ENCODE measurements at regions not wholly inside any gene's neighbourhood (a gene's known extent, or its start where the extent isn't known, plus 50 kb on each side); places are given as distances from the start of the nearest gene placed in this dataset.

DNA sequence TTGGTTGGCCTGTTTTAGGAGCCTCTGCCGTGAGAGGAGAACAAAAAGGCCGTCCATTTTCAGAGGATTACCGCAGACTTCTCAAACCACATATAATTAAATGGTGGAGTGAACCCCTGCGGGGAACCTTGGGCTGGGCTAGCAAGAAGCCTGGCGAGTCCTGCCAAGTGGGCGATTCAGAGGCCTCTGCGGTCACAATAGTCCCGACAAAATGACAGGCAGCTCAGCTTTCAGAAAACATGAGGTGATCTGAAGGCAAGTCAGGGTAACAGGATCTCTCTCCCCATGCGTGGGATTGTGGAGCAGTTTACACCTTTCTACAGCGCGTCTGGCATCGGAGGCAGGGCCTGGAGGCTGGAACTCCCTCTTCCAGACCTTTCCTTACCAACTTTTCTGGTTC lies 134.8 kb downstream of the ASB7 start:
- DNase-seq: no peak

DNA sequence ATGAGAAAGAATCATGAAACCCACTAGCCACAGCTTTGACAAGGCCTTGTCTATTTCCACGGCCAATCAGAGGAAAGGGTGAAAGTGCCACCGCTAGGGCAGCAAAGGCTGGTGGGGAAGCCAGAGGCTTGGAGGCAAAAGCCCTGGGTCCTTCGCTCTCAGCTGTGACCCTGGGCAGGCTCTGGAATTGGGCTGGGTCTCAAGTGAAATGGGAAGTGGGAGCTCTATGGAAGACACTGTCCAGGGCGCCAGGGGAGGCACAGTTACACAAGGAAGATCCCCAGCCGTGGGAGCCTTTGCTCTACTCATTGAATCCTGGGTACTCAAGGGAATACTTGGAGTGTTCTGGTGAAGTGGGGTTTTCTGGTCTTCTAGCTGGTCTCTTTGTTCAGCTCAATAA lies 136.2 kb downstream of the ASB7 start:
- no peak for DNase-seq

DNA sequence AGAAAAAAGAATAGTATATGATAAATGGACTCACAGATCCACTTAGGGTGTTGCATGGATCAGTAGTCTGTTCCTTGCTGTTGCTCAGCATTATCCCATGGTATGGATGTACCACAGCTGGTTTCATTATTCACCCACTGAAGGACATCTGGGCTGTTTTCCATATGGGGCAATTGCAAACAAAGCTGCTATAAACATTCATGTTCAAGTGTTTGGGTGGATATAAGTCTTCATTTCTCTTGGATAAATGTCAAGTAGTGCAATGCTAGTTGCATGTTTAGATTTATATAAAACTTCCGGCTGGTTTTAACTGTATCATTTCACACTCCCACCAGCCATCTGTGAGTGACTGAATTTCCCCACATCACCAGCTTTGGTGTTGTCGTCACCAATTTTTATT lies 137.7 kb downstream of the ASB7 start:
- no peak for DNase-seq

DNA sequence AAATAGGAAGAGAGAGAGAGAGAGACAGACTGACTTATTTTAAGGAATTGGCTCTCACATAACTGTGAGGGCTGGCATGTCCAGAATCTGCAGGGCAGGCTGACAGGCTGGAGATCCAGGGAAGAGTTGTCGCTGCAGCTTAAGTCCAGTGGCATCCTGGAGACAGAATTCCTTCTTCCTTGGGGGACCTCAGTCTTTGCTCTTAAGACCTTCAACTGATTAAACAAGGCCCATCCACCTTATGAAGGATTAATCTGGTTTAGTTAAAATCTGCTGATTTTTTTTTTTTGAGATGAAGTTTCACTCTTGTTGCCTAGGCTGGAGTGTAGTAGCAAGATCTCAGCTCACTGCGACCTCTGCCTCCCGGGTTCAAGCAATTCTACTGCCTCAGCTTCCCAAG lies 128.0 kb upstream of the ALDH1A3 start:
- no peak for DNase-seq

GRCh38 chr15:100753503-100753902 lies 126.1 kb upstream of the ALDH1A3 start:
- no peak for DNase-seq

GRCh38 chr15:100757661-100758060 lies 122.0 kb upstream of the ALDH1A3 start:
- DNase-seq: no peak

DNA sequence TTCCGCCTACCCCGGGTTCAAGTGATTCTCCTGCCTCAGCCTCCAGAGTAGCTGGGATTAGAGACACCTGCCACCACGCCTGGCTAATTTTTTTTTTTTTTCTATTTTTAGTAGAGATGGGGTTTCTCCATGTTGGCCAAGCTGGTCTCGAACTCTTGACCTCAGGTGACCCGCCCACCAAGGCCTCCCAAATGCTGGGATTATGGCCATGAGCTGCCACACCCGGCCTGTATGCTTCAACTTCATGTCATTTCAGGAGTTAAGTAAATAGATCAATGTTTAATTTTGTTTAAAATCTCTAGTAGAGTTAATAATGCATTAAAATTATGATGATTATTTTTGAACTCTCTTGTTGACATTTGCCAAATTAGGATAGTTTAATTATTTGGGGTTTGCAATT lies 121.1 kb upstream of the ALDH1A3 start:
- DNase-seq: no peak

DNA sequence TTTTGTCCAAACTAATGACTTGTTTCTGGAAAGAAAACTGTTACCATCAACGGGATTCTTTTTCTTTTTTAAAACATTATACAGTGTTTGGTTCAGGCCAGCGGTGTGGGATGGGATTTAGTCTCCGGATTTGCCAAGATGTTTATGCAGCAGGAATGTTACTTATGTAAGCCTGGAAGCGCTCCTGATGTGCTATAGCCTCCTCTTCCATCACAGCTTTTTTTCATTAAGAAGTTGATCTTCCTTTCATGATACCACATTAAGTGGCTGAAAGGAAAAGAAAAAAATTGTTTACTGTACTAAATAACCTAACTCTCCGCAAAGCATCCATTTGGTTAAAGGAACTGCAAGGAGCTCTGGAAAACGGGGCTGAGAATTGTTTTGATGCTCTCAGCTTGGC lies 120.5 kb upstream of the ALDH1A3 start:
- no peak for DNase-seq

DNA sequence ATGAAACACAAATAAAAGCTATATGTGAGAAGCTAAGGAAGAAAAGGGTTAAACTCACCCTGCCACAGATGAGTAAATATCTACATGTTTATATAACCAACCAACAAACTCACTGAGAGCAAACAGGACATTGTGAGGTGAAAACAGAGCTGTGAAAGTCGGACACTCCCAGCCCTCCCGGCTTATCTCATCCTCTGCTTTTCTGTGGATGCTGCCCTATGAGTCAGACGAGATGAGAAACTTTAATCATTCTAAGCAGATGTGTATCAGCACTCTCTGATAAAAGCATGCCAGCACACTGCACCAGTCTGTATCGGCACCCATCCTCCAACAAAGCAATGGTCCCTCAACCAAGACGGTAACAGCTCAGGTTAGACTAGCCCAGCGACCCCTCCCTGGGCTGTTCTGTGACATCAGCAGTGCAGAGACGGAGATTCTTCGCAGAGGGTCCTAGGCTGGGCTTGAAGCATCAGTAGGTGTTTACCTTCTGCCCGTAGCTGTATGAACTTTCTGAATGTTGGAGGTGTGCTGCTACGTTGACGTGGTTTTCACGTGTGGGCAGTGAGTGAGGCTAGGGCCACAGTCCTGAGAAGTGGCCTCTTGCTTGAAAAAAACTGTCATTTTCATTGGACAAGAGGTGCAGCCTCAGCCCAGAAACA lies 119.8 kb upstream of the ALDH1A3 start:
- peak in 1 of 2 experiments; percentile 49 for DNase-seq

- no peak for DNase-seq
These were observed 119.2 kb upstream of the ALDH1A3 start for GRCh38 chr15:100760357-100760903.

DNA sequence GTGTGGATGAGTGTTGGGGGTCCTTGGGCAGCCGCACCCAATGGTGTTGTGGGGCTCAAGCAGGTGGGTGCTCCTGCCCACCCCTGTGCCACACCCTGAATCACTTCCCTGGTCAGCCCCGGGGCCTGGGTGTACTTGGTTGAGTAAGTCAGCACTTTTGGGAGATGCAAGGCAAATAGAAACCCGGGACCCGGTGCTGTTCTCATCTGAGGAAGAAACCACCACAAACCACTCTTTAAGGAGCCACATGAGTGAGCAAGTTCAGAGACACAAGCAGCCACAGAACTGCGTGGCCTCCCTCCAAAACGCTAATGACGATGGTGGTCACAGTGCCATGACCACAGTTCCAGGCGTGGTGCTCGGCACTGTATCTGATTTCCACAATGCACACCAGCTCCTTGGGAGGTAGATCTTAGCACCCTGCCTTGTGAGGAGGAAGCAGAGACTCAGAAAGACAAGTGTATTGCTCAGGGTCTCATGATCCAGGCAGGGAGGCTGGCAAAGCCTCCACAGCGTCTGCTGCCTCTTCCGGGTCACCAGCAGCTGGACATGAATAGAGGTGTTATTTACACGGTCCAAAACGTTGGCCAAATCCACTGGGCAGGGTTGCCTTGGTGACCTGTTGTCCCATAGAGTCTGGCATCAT lies 118.2 kb upstream of the ALDH1A3 start:
- DNase-seq: no peak

DNA sequence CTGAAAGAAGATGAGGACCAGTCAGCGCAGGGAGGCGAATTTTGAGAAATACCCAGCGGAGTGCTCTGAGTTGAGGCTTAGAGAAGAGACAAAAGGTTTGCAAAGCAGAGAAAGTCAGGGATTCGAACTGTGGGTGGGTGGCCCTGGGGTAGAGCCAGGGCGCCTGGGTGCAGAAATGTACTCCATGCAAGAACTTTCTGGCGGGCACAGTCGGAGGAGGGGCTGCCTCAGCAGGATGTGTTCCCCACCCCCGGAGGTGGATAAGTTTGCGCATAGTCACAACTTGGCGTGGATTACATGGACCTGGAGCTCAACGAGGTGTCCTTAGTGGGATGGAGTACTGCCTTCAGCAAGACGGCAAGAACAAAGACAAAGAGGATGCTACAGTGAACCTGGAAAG lies 117.3 kb upstream of the ALDH1A3 start:
- DNase-seq: no peak

DNA sequence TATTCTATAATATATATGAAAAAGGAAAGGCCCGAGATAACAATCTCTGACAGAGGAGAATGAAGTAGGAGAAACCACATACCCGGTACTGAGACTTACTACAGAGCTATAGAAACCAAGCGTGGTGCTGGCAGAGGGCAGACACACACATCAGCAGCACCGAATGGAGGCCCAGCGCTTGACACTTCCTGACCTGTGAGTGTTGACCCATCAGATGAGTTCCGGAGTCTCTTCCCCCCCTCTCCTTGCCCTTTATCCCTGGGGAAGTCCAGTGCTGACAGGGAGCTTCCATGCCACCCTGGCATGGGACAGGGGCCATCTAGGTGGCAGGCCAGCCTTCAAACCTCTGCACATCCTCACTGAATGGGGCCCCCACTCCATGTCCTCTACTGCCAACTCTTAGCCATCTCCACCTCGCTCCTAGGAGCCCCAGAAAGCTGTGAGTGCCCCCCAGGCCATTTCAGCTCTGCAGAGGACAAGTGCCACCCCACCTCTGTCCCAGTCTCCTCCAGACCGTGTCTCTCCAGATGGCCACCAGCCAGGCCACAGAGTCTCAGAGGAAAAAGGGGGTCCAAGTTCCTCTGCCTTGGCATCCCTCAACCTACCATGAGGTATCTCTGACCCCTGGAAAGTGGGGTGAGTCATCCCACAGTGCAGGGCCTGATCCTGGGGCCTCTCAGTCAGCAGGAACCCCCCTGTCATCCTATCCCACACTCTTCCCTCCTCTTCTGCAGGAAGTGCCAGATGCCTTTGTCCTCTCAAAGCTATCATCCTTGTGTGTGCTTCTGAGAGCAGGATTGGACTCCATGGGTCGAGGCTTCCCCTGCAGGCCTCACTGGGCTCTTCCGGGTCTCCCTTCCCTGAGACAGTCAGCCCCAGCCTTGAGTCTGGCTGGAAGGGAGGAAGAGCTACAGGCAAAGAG lies 116.5 kb upstream of the ALDH1A3 start:
- DNase-seq: no peak

DNA sequence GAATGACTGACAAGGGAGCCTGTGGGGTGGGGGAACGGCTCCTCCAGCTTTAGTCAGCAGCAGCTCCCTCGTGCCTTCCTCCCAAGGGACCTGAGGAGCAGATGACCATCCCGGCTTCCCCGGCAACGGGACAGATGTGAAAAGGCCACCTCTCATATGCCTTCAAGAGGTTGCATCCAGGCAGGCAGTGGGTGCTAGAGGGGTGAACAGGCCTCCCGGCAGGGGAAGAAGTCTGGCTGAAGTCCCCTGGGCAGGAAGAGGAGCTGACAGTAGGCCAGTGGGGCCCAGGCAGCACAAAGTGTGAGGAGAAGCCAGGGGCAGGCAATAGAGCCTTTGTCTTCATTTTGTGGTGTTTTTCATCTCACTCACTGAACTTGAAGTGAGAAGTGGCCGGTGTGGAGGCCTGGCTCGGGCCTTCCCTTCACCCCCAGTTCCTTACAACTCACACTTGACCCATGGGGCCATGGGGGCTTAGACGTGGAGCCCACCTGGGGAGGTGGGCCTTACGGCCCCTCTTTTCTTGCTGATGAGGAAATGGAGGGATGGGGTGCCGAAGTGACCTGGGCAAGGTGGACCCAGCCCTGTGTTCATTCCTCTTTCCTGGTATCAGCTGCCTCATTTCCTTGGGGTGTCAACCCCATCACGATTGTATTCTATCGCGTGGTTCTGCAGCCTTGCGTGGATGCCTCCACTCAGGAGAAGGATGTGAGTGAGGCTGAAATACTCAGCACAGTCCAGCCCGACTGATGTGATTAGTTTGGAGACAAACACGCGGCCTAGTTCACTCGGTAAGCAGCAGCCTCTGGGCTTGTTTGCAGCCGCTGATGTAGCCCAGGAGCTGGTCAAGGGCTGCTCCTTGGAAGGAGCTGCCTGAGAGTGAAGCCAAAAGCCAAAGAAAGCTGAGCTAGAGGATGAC lies 115.5 kb upstream of the ALDH1A3 start:
- no peak for DNase-seq

- DNase-seq: no peak
These were observed 114.7 kb upstream of the ALDH1A3 start for GRCh38 chr15:100764778-100765466.

GRCh38 chr15:100765467-100766241 lies 114.0 kb upstream of the ALDH1A3 start:
- DNase-seq: no peak

DNA sequence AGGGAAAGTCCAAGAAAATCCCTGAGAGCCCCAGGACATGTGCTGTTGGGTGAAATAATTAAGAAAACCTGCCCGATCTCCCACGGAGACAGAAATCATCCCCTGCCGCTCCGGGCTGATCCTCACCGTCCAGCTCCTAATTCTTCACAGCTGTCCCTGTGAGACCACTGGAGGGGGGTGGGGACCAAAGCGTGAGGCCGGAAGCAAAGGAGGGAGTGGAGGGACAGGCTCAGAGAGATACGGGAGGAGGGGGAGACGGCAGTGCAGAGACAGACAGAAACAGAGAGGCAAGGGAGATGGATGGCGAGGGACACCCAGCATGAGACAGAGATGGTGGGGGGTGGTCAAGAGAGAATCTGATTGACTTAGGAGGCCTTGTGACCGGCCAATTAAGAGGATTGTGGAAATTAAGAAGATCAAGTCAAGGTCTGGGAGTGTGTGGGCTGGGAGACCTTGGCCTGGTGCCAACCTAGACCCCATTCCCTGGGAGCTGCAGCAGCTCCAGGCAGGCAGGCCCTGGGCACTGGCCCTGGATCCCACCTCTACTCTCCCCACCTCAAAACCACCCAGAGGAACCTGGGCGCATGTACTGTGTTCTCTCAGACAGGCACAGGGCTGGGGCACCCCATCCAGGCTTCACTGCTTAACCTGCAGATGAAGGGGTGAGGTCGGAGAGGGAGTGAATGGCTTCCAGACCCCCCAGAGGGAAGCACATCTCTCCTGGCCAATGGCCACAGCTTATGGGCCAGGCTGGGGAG lies 113.2 kb upstream of the ALDH1A3 start:
- DNase-seq: no peak

DNA sequence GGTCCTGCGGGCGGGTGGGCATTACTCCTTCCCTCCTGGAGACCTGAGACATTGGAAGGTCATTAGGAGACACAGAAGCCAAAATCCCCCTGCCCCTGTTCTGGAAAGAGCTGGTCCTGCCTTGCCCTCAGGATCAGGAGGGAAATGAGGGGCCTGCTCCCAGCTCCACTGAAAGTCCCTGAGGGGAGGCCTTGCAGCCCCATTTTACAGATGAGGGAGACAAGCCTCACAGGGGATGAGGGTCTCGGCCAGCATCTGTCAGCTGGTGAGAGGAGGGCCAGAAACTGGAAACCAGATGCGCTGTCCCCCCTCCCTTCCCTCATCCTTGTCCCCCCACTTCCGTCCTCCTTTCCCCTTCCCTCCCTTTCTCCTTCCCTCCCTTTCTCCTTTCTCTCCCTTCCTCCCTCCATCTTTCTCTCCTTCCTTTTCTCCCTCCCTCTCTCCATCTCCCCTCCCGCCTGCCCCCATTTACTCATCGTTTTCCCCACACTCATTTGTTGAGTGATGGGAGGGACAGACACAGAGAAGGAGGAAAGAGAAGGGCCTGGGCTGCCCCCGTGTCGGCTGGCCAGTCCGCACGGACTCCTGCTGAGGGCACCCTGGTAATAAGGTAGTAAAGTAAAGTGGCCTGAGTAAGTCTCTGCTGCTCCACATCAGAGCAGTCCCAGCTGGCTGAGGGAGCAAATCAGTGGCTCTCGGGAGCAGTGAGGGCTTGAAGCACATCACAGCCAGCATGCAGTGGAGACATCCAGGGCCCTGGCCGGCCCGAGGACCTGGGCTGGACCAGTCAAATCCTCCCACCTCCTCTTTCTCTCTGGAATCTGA lies 112.4 kb upstream of the ALDH1A3 start:
- no peak for DNase-seq

DNA sequence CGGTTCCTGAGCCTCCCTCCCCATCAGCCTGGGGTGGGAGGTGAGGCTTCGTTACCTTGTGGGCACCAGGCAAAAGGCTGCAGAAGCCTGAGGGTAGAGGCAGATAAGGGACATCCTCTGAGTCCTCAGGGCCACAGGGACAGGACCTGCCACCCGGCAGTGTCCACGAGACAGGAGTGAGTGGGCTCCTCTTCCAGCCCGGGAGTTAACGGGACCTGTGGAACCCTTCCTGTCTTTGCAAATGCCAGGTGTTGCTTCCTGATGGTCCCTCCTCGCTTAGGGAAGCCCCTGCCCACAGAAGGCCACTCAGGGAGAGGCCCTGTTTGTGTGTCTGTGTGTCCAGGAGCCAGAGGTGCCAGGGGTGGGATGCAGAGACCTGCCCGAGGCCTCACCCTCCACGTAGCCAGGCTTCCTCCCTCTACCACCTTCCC lies 111.1 kb upstream of the ALDH1A3 start:
- no peak for DNase-seq

Measured in SW 1271 (cell line).